SK-N-SH treated with all-trans-retinoic acid at 6 μM for 48 hours (cell line): ENCODE measurements at regions not wholly inside any gene's neighbourhood (a gene's known extent, or its start where the extent isn't known, plus 50 kb on each side); places are given as distances from the start of the nearest gene placed in this dataset.

ENCODE experiments used
- ARNTL ChIP-seq: fragments of 450-650 bp; formaldehyde crosslinking; IDR thresholded peaks from 2 replicates; pipeline ENCODE4 v1.5.0; 2020; ENCODE audit warnings: low read depth, mild to moderate bottlenecking, moderate library complexity, borderline replicate concordance
- BACH2 ChIP-seq: fragments of 250-450 bp; sonication (Bioruptor Pico); IDR thresholded peaks from 2 replicates; pipeline ENCODE4 v1.9.0; 2021; ENCODE audit warnings: mild to moderate bottlenecking, borderline replicate concordance
- CSDC2 ChIP-seq: fragments of 250-450 bp; sonication (Bioruptor Pico); IDR thresholded peaks from 2 replicates; pipeline ENCODE4 v1.5.0; 2020; ENCODE audit warnings: mild to moderate bottlenecking, moderate library complexity
- PPARA ChIP-seq: fragments of 250-450 bp; sonication (Bioruptor Pico); IDR thresholded peaks from 2 replicates; pipeline ENCODE4 v1.5.0; 2020; ENCODE audit warnings: mild to moderate bottlenecking, borderline replicate concordance
- ZC3H10 ChIP-seq: fragments of 250-450 bp; sonication (Bioruptor Pico); IDR thresholded peaks from 2 replicates; pipeline ENCODE4 v1.5.1; 2021; ENCODE audit warnings: mild to moderate bottlenecking, moderate library complexity
- ZNF70 ChIP-seq: fragments of 450-650 bp; formaldehyde crosslinking; IDR thresholded peaks from 2 replicates; pipeline ENCODE4 v1.5.0; 2020; ENCODE audit warnings: mild to moderate bottlenecking, moderate library complexity
- TF ChIP-seq, protein P1 (sequence below): fragments of 250-450 bp; sonication (Bioruptor Pico); IDR thresholded peaks from 2 replicates; pipeline ENCODE4 v1.8.0; 2020; ENCODE audit warnings: mild to moderate bottlenecking, moderate library complexity, borderline replicate concordance

DNA sequence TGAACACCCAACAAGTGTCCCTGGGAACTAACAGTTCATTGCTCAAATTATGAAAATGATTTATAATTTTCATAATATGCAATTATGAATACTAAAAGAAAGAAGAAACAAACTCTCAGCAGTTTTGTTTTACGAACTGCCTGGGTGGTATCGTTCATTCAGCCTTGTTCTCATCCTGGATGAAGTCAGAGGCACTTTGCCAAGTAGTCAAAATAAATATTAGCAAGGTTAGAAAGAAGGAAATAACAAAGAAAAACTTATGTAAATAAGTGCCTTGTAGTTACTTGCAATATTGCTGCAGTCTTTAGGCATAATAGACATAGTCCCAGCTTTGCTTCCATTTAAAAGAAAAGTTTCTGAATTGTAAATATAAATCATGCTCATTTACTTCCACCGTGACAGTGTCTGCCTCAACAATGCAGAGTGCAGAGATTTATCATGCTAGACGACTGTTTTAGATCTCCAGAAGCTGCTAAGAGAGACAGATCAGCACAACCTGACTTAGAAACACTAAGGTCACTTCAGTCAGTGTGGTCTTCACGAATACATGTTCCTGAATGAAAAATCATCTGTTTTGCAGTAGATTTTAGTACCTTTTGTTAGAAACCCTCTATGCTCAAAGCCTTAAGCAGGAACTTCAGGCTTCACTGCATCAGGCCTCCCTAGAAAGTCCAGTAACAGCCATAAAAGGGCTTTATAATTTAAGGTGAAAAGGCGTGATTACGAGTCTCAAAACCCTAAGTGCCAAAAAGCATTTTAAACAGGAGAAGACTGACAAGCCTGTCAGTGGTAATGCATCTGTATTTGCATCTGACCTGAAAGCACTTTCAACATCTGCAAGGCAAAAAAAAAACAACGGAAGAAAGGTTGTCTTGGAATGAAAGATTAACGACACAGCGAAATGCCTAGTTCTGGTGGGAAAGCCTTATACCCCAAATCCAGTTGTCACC, 92.1 kb downstream of the TMEM167A start:
- TF ChIP-seq, protein P1, sequence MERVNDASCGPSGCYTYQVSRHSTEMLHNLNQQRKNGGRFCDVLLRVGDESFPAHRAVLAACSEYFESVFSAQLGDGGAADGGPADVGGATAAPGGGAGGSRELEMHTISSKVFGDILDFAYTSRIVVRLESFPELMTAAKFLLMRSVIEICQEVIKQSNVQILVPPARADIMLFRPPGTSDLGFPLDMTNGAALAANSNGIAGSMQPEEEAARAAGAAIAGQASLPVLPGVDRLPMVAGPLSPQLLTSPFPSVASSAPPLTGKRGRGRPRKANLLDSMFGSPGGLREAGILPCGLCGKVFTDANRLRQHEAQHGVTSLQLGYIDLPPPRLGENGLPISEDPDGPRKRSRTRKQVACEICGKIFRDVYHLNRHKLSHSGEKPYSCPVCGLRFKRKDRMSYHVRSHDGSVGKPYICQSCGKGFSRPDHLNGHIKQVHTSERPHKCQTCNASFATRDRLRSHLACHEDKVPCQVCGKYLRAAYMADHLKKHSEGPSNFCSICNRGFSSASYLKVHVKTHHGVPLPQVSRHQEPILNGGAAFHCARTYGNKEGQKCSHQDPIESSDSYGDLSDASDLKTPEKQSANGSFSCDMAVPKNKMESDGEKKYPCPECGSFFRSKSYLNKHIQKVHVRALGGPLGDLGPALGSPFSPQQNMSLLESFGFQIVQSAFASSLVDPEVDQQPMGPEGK (CRISPR knock-in tag): no peak
- TF ChIP-seq ZNF70 (CRISPR knock-in tag): no peak
- no peak for TF ChIP-seq ZC3H10 (CRISPR knock-in tag)
- TF ChIP-seq PPARA (CRISPR knock-in tag): no peak
- no peak for TF ChIP-seq BACH2 (CRISPR knock-in tag)
- TF ChIP-seq CSDC2 (CRISPR knock-in tag): no peak
- TF ChIP-seq ARNTL (CRISPR knock-in tag): no peak
